GM12878 (cell line): ENCODE measurements at regions not wholly inside any gene's neighbourhood (a gene's known extent, or its start where the extent isn't known, plus 50 kb on each side); places are given as distances from the start of the nearest gene placed in this dataset.
A peak's percentile ranks its signal among the peaks of the same experiment; 100 is the strongest.

Experiments
- ATAC-seq: fragments of 200-7000 bp; cut with Tn5 transposase; 3 replicates; pipeline ENCODE4 v1.9.1; 2020; ENCODE audit warnings: mild to moderate bottlenecking, moderate library complexity
- BruUV-seq: library from RNA; stranded (reverse); fragments of 400-500 nt; replicated peaks from 2 replicates; lab custom pipeline; 2021; lab: Mats Ljungman, UMichigan
- CTCF ChIA-PET: fragments of 300-600 bp; sonication (Branson Sonifier 250); formaldehyde crosslinking; extraction: SDS; loops from one replicate; lab custom pipeline; 2021; ENCODE audit warnings: inconsistent platforms; lab: Yijun Ruan, JAX
- POLR2A ChIA-PET: fragments of 350-600 bp; formaldehyde crosslinking; extraction: SDS; loops from one replicate; lab custom pipeline; 2021; ENCODE audit warnings: inconsistent platforms; lab: Charles Lee
- RAD21 ChIA-PET: fragments of 300-600 bp; sonication (Branson Sonifier 250); formaldehyde crosslinking; loops from one replicate; lab custom pipeline; 2023; ENCODE audit warnings: antibody characterized with exemption; ENCODE audit not compliant: unreplicated experiment; lab: Charles Lee
- SMC1A ChIA-PET: fragments of 300-600 bp; sonication (Branson Sonifier 250); formaldehyde crosslinking; loops from one replicate; lab custom pipeline; 2023; ENCODE audit not compliant: unreplicated experiment, uncharacterized antibody; lab: Charles Lee
- DNase-seq: peaks from one replicate; pipeline ENCODE4 v3.0.0-alpha.2; 2011; ENCODE audit warnings: low read depth, low spot score
- FAIRE-seq: peaks from 3 replicates; lab custom pipeline; 2011; peaks lifted over from hg19 to GRCh38; lab: Jason Lieb, UNC
- H2AFZ ChIP-seq: 2 replicates; pipeline ENCODE4 v1.6.0; 2011; ENCODE audit warnings: low read depth, low read length, control low read depth; ENCODE audit not compliant: control insufficient read depth
- H3K27ac ChIP-seq: 2 replicates; pipeline ENCODE4 v1.5.1; 2011; ENCODE audit warnings: control low read depth; ENCODE audit not compliant: control insufficient read depth, insufficient read depth
- H3K27me3 ChIP-seq, 2 experiments: replicated peaks in 1 of 2; 2 replicates each; pipeline versions ENCODE4 v1.6.0 to v1.6.1; 2011; ENCODE audit warnings: low read length in 1 of 2; ENCODE audit not compliant: control insufficient read depth in 2 of 2, insufficient read depth in 2 of 2
- H3K36me3 ChIP-seq, 2 experiments: 2 replicates each; pipeline ENCODE4 v1.5.1; 2011; ENCODE audit warnings: low read length in 1 of 2; ENCODE audit not compliant: control insufficient read depth in 2 of 2, insufficient read depth in 2 of 2
- H3K4me1 ChIP-seq: 2 replicates; pipeline ENCODE4 v1.6.1; 2011; ENCODE audit warnings: mild to moderate bottlenecking, low read length, moderate library complexity, mixed read lengths; ENCODE audit not compliant: control insufficient read depth, insufficient read depth
- H3K4me2 ChIP-seq: 2 replicates; pipeline ENCODE4 v1.6.0; 2011; ENCODE audit warnings: control low read depth; ENCODE audit not compliant: control insufficient read depth, insufficient read depth
- H3K4me3 ChIP-seq: fragments of 200-600 bp; sonication (generic); 2 replicates; pipeline ENCODE4 v1.5.1; 2016
- H3K79me2 ChIP-seq: 2 replicates; pipeline ENCODE4 v1.6.0; 2011; ENCODE audit warnings: low read length; ENCODE audit not compliant: control insufficient read depth, insufficient read depth
- H3K9ac ChIP-seq: 2 replicates; pipeline ENCODE4 v1.8.0; 2011; ENCODE audit warnings: low read length, control low read depth, mixed read lengths; ENCODE audit not compliant: control insufficient read depth, insufficient read depth
- H3K9me3 ChIP-seq: replicated peaks from 3 replicates; pipeline ENCODE4 v1.5.1; 2011; ENCODE audit warnings: mild to moderate bottlenecking, low read length; ENCODE audit not compliant: control insufficient read depth, insufficient read depth
- H4K20me1 ChIP-seq: 2 replicates; pipeline ENCODE4 v1.6.0; 2011; ENCODE audit not compliant: control insufficient read depth, insufficient read depth
- BHLHE40 ChIP-seq, 2 experiments: fragments of 450-650 bp in 1 of 2; IDR thresholded peaks; 2 replicates each; pipeline ENCODE4 v1.6.1; 2011 to 2017; ENCODE audit warnings: low read depth in 2 of 2, borderline replicate concordance in 1 of 2, improper control_type of control experiment in 1 of 2, low read length in 1 of 2, mild to moderate bottlenecking in 1 of 2
- IKZF1 ChIP-seq: fragments of 450-650 bp; conservative IDR thresholded peaks from 2 replicates; pipeline ENCODE4 v1.6.1; 2017; ENCODE audit warnings: antibody characterized with exemption, mild to moderate bottlenecking
- MEF2B ChIP-seq: fragments of 450-650 bp; IDR thresholded peaks from 2 replicates; pipeline ENCODE4 v1.6.1; 2018; ENCODE audit warnings: mild to moderate bottlenecking, moderate library complexity; ENCODE audit not compliant: partially characterized antibody, poor library complexity, severe bottlenecking
- MTA2 ChIP-seq: fragments of 450-650 bp; IDR thresholded peaks from 2 replicates; pipeline ENCODE4 v1.6.1; 2016; ENCODE audit warnings: low read depth, mild to moderate bottlenecking, moderate library complexity
- NFYB ChIP-seq: IDR thresholded peaks from 2 replicates; pipeline ENCODE4 v1.6.1; 2011; ENCODE audit warnings: low read depth, mild to moderate bottlenecking, low read length, improper control_type of control experiment, moderate library complexity; ENCODE audit not compliant: insufficient read depth
- NR2F1 ChIP-seq: fragments of 450-650 bp; conservative IDR thresholded peaks from 2 replicates; pipeline ENCODE4 v1.6.1; 2017; ENCODE audit warnings: mild to moderate bottlenecking
- PRDM15 ChIP-seq: fragments of 450-650 bp; formaldehyde crosslinking; IDR thresholded peaks from 2 replicates; pipeline ENCODE4 v1.4.0; 2020; ENCODE audit warnings: mild to moderate bottlenecking, moderate library complexity
- SMC3 ChIP-seq: IDR thresholded peaks from 2 replicates; pipeline ENCODE4 v1.6.1; 2011; ENCODE audit warnings: low read length, improper control_type of control experiment, borderline replicate concordance
- SRF ChIP-seq, 2 experiments: IDR thresholded peaks; 2 replicates each; pipeline ENCODE4 v1.6.1; 2011; ENCODE audit warnings: low read depth in 2 of 2, low read length in 2 of 2, mild to moderate bottlenecking in 1 of 2, moderate library complexity in 1 of 2
- WGBS: methylation state at CpG from one replicate; pipeline ENCODE4 v1.1.6; 2016; ENCODE audit warnings: low lambda C conversion rate; ENCODE audit not compliant: insufficient replicate concordance, insufficient coverage; ENCODE audit errors: missing lambda C conversion rate; 5-methylcytosine and 5-hydroxymethylcytosine counted together
- in situ Hi-C: fragments of 300-500 bp; cut with MboI; formaldehyde crosslinking; loops from 9 replicates; pipeline ENCODE4 v1.14.3; 2018; ENCODE audit warnings: mixed read lengths
- intact Hi-C: fragments of 100-400 bp; cut with micrococcal nuclease; formaldehyde crosslinking; loops from one replicate; pipeline ENCODE4 v1.14.2; 2022; ENCODE audit not compliant: unreplicated experiment
- TF ChIP-seq, protein P1 (sequence below): fragments of 450-650 bp; IDR thresholded peaks from 2 replicates; pipeline ENCODE4 v1.6.1; 2017; ENCODE audit warnings: mild to moderate bottlenecking, moderate library complexity
- TF ChIP-seq, protein P2 (sequence below): fragments of 450-650 bp; IDR thresholded peaks from 2 replicates; pipeline ENCODE4 v1.6.1; 2016; ENCODE audit warnings: mild to moderate bottlenecking

DNA sequence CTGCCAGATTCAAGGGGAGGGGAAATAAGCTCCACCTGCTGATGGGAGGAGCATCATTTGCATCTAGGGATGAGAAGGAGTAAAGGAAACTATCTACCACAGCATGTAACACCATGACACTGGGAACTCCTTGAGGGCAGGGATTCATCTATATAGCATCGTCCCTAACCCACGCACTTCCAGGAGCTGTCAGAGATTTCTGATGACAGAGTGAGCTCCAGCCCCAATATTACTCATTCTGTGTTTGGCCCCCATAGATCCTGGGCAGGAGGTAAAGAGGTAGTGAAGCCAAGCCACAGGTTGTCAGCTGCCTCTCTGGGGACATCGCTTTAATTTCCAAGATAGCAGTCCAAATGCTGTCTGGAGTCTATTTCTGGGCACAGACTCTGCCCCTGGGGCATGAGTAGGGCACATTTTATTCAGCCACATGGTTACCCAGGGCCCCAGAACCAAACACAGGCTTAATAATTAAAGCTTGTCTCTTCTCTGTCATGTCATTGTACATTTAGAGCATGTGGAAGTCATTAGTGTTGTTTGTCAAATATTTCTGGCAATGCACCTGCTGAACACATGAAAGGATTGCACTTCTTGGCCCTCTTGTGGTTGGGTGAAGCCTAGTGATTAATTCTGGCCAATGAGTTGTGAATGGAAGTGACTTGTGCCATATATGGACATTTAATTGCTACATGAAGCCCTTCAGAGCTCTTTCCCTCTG lies 105.9 kb upstream of the POU3F1 start:
- ChIA-PET SMC1A (interaction anchor here (0.6 to 5.0 kb wide), 23 partner anchors 10 to 880 kb away, joined by 3 to 74 read pairs (median 3); no protein-coding TSS in a partner anchor), CTCF (interaction anchor here (0.8 to 3.5 kb wide), 17 partner anchors 9 to 324 kb away, joined by 3 to 41 read pairs (median 4); partner anchors contain the start of gene POU3F1), RAD21 (interaction anchor here (0.9 to 3.7 kb wide), 15 partner anchors 13 to 337 kb away, joined by 3 to 32 read pairs (median 4); no protein-coding TSS in a partner anchor), POLR2A (interaction anchor here (0.8 to 3.0 kb wide), 4 partner anchors 20 to 323 kb away, joined by 3 to 29 read pairs (median 4); no protein-coding TSS in a partner anchor)
- H3K9ac ChIP-seq = no peak overlapping the region
- FAIRE-seq = peak; percentile 7
- H3K27me3 ChIP-seq = no peaks in the 10 kb centered on the region
- no peaks in the 10 kb centered on the region; the same call in 2 of the 3 replicates for H3K9me3 ChIP-seq
- intact Hi-C loops = loop anchor here (1.0 to 2.0 kb wide), 2 partner anchors 20 to 124 kb away; no protein-coding TSS in a partner anchor
- H3K79me2 ChIP-seq = no peaks in the 10 kb centered on the region
- no peak overlapping the region for H3K4me2 ChIP-seq
- H3K36me3 ChIP-seq = no peaks in the 10 kb centered on the region
- peak; percentile 85 for ATAC-seq
- no peak overlapping the region for H3K4me3 ChIP-seq
- peak; percentile 51 for DNase-seq
- H3K27ac ChIP-seq = no peak overlapping the region
- no peaks in the 10 kb centered on the region for H4K20me1 ChIP-seq
- in situ Hi-C loops = no loop called here
- peaks cover 11% of the 10 kb centered on the region for H3K4me1 ChIP-seq
- H2AFZ ChIP-seq = peak overlapping the region; percentile 17; the same call in 1 of the 2 replicates
- BruUV-seq = no TSS peak
- 22% methylated on average over 3 of the region's 3 CpGs for WGBS
- TF ChIP-seq SRF (IDR thresholded peaks at IDR 0.05; ENCODE audit: low read depth in 2 of 2, low read length in 2 of 2) (peak; percentile 62 to 83), MEF2B (peak; percentile 51), NR2F1 (no peak), MTA2 (peak; percentile 53), NFYB (peak; percentile 79), BHLHE40 (IDR thresholded peaks at IDR 0.05; ENCODE audit: borderline replicate concordance in 1 of 2, low read depth in 2 of 2, low read length in 1 of 2) (peak in 1 of 2 experiments; percentile 48; a peak in 2 of 4 replicates), SMC3 (peak; percentile 17; the same call in 1 of the 2 replicates), PRDM15 (CRISPR knock-in tag) (no peak), IKZF1 (peak; percentile 35; the same call in 1 of the 2 replicates)
- TF ChIP-seq, protein P1, sequence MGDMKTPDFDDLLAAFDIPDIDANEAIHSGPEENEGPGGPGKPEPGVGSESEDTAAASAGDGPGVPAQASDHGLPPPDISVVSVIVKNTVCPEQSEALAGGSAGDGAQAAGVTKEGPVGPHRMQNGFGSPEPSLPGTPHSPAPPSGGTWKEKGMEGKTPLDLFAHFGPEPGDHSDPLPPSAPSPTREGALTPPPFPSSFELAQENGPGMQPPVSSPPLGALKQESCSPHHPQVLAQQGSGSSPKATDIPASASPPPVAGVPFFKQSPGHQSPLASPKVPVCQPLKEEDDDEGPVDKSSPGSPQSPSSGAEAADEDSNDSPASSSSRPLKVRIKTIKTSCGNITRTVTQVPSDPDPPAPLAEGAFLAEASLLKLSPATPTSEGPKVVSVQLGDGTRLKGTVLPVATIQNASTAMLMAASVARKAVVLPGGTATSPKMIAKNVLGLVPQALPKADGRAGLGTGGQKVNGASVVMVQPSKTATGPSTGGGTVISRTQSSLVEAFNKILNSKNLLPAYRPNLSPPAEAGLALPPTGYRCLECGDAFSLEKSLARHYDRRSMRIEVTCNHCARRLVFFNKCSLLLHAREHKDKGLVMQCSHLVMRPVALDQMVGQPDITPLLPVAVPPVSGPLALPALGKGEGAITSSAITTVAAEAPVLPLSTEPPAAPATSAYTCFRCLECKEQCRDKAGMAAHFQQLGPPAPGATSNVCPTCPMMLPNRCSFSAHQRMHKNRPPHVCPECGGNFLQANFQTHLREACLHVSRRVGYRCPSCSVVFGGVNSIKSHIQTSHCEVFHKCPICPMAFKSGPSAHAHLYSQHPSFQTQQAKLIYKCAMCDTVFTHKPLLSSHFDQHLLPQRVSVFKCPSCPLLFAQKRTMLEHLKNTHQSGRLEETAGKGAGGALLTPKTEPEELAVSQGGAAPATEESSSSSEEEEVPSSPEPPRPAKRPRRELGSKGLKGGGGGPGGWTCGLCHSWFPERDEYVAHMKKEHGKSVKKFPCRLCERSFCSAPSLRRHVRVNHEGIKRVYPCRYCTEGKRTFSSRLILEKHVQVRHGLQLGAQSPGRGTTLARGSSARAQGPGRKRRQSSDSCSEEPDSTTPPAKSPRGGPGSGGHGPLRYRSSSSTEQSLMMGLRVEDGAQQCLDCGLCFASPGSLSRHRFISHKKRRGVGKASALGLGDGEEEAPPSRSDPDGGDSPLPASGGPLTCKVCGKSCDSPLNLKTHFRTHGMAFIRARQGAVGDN = peak; percentile 87
- TF ChIP-seq, protein P2, sequence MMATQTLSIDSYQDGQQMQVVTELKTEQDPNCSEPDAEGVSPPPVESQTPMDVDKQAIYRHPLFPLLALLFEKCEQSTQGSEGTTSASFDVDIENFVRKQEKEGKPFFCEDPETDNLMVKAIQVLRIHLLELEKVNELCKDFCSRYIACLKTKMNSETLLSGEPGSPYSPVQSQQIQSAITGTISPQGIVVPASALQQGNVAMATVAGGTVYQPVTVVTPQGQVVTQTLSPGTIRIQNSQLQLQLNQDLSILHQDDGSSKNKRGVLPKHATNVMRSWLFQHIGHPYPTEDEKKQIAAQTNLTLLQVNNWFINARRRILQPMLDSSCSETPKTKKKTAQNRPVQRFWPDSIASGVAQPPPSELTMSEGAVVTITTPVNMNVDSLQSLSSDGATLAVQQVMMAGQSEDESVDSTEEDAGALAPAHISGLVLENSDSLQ = peak; percentile 24; the same call in 1 of the 2 replicates
